Sciatic nerve (tissue), 2 donors: ENCODE measurements at regions not wholly inside any gene's neighbourhood (a gene's known extent, or its start where the extent isn't known, plus 50 kb on each side); places are given as distances from the start of the nearest gene placed in this dataset.

Experiments
- ATAC-seq: fragments of 200-7000 bp; cut with Tn5 transposase; one replicate; pipeline ENCODE4 v1.9.1; 2020; ENCODE audit warnings: mild to moderate bottlenecking, moderate library complexity
- DNase-seq: peaks from one replicate; pipeline ENCODE4 v3.0.0-alpha.2; 2020; ENCODE audit warnings: low spot score
- intact Hi-C: fragments of 100-400 bp; cut with DNase I; formaldehyde crosslinking; loops from one replicate; pipeline ENCODE4 v1.14.2; 2022
- donor health status: DM: no; HTN: no; CAD: no.
- donor health status: DM: no; HTN: no; CAD: no.

- intact Hi-C loops, result no loop called here
- no peak for ATAC-seq
- DNase-seq, result no peak
Observed at GRCh38 chr11:28673691-28674432, 565.7 kb downstream of the METTL15 start.

GRCh38 chr11:28671274-28671673 is 563.1 kb downstream of the METTL15 start:
- intact Hi-C loops, result no loop called here
- ATAC-seq (no peak), DNase-seq (no peak)

DNA sequence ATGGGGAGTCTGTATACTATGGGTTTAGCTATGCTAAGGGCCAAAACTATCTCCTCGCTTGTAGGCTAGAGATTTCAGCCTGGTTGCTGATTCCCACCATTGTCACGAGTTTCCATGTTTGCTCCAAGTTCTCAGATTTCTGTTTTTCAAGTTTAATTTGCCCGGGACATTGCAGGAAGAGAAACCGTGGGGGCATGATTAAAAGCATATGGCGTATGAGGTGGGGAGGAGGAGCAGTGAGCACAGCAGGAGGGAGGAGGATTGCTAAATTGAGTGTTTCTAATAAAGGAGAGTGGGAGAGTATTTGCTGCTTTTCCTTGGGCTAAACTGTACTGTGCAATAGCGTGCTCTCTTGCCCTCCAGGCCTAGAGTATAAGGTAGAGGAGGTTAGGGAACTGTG is 558.4 kb downstream of the METTL15 start:
- DNase-seq, result no peak
- no peak for ATAC-seq
- intact Hi-C loops, result no loop called here

GRCh38 chr11:28659716-28660348 is 551.6 kb downstream of the METTL15 start:
- intact Hi-C loops, result no loop called here
- DNase-seq, result no peak
- no peak for ATAC-seq

- intact Hi-C loops, result no loop called here
- DNase-seq, result no peak
- no peak for ATAC-seq
Observed at GRCh38 chr11:28657378-28658030, 549.3 kb downstream of the METTL15 start.

DNA sequence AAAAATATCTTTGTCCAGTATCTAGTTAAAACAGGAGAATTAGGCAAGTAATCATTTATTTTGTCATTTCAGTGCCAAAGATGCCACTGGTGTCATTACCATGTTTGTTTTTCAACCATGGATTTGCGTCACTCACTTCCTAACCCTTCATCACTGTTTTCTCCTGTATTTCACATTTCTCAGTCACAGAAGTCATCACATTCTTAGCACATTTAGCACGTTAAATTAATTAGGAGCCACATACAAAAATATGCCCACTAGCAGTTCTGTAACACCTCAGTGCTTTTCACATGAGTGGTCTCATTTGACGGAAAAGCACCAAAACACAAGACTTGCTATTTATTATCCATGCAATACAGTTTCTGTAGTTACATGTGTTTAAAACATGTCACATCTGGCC is 546.0 kb downstream of the METTL15 start:
- intact Hi-C loops, result no loop called here
- no peak for ATAC-seq
- DNase-seq, result no peak

GRCh38 chr11:28649922-28650321 is 541.7 kb downstream of the METTL15 start:
- ATAC-seq, result no peak
- intact Hi-C loops, result no loop called here

DNA sequence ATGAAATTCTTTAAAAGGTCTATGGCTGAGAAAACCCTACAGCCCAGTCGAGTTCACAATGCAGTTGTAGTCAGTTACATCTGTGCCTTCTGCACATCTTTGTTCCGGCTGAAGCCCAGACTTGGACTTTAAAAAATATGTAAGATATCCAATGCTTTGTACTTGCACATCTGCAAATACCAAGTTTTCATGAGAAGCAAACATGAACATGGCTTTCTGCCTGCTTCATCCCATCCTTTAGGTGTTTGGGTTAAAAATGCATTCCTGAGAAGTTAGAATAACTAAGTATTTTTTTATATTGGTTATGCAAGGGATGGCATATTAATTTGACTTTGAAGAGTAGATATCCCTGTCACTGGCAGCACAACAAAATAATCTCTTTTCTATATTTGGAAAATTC is 528.4 kb downstream of the METTL15 start:
- ATAC-seq (no peak), DNase-seq (no peak)
- intact Hi-C loops, result no loop called here

More at GRCh38 chr11:28649922-28650321, 541.7 kb downstream of the METTL15 start:
- no peak for DNase-seq

DNA sequence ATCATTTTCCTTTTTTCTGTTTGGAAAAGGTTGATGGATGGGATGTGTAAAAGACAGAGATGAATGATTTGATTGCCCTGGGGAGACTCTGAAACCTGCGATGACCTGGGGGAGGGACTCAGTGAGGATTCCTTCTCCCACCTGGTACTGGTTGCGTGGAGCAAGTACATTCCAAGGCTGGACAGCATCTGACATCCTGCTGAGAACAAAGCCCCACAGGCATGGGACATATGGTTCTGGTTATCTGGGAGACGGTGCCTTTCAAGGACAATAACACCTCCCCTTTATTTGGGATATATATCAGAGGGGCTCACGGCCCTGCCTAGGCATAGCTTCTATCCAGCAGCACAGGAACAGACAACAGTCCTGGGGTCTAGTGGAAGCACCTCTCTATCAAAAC is 527.8 kb downstream of the METTL15 start:
- intact Hi-C loops, result no loop called here
- ATAC-seq, result no peak
- no peak for DNase-seq

DNA sequence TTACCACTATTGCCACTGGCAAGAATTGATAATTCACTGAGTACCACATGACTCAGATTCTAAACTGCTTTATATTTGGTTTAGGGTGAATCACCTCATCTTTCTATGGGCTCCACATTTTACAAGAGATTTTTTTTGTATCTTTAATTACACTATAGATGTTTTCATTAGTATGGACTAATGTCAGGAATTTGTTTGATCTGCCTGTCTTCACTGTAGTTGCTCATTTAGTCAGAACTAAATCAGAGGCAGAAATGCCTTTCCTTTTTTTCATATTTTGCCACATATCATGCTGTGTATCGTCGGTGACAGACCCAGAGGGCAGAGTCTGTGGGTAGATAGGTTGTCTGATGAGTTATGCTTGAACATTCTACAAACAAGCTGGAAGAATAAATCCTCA is 524.1 kb downstream of the METTL15 start:
- DNase-seq, result no peak
- intact Hi-C loops, result loop anchor here (5.0 kb wide), 1 partner anchor 845 kb away; no protein-coding TSS in a partner anchor
- ATAC-seq, result no peak

DNA sequence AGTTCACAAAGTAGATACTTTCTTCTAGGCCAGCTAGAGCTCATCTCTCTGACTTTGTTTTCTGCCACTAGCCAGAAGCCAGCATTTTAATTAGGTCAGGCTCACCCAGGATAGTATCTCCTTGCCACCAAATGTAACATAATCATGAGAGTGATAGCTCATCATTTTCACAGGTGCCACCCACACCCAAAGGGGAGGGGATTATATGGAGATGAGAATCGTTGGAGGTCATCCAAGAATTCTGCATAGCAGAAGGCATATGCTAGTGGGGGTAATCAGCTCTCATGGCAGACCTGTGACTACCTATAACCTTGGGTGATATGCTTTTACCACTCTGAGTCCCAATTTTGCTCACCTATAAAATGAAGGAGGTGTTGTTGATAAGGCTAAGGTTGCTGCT is 523.0 kb downstream of the METTL15 start:
- intact Hi-C loops, result loop anchor here (5.0 kb wide), 1 partner anchor 844 kb away; no protein-coding TSS in a partner anchor
- ATAC-seq (no peak), DNase-seq (no peak)

- intact Hi-C loops, result no loop called here
- ATAC-seq (no peak), DNase-seq (no peak)
Observed at GRCh38 chr11:28629235-28629634, 521.0 kb downstream of the METTL15 start.

DNA sequence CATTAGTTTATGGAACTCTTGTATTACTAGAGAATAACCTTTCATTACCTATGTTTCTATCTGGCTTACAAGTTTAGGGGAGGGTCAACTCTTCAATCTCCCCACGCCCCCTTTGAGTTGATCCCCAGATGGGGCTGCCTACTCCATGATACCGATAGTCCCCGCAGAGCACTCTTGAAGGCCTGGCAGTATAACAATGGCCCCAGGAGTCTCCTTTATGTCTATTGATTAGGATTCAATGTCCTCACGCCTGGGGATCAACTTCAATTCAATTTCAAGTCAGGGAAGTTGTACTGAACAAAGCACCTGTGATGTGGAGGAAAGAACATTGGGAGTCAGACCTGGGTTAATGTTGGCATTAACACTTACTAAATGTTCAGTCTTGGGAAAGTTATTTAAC is 520.2 kb downstream of the METTL15 start:
- DNase-seq (no peak), ATAC-seq (no peak)
- intact Hi-C loops, result no loop called here

DNA sequence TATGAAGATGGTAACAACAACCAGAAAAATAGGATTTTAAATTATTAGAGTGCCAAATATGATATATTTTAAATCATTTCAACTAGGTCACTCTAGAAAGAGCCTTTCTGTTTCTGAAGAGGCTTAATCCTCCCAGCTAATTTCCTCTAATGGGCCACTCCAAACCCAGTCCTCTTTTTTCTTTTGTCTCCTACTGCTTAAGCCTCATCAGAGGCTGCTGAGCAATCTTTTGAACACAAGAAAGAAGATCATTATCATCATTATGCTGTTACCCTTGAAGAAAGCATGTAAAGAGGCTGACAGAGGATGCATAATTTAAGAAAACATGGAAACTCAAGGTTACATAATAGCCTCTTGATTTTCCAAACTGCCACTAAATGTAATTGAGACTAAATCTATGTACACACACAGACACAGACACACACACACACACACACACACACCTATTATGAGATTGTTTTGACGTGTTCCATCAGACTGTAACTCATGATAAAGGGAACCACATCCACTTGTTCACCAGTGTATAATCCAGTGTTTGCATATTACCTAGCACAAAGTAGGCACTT is 519.6 kb downstream of the METTL15 start:
- DNase-seq, result no peak
- intact Hi-C loops, result no loop called here
- ATAC-seq, result no peak

DNA sequence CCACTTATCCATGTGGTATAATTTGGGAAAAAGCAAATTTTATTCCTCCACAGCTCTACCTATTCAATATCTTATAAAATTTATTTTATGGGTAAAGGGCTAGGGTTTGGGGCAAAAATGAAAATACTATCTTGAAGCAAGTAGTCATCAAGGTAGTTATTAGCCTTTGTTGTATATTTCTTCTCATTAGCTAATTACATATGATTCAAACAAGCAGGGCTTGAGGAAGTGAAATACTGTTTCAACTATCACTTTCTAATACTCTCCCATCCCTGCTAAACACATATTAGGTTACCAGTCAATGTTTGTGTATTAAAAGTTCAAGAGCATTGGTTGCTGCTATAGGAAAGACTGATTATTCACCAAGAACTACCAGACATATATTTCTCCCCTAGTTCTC is 517.3 kb downstream of the METTL15 start:
- no peak for DNase-seq

GRCh38 chr11:28621753-28622152 is 513.6 kb downstream of the METTL15 start:
- no peak for DNase-seq
- intact Hi-C loops, result no loop called here
- peak; percentile 65 for ATAC-seq

More for the DNA sequence above, 517.3 kb downstream of the METTL15 start:
- ATAC-seq, result no peak
- intact Hi-C loops, result no loop called here

- ATAC-seq (no peak), DNase-seq (no peak)
- intact Hi-C loops, result no loop called here
Observed at GRCh38 chr11:28619846-28620540, 511.8 kb downstream of the METTL15 start.

DNA sequence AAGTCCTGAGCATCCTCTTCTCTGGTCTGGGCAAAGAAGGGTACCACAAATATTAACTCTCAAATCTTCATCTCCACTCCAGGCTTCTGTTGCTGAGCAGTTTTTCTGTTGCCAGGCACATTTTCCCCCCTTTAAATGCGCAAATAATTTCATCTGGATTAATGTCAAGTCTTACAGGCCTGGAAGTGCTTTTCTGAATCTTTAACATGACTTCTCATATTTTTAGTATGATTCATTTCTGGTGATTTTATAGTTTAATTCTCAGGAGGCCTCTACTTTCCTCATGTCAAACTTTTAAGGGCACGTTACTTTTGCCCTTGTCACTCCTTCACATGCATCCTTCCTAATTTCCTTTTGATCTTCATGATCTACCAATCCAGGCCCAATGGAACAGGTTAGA is 510.2 kb downstream of the METTL15 start:
- intact Hi-C loops, result no loop called here
- DNase-seq, result no peak

GRCh38 chr11:28616160-28616965 is 508.2 kb downstream of the METTL15 start:
- intact Hi-C loops, result no loop called here
- ATAC-seq (no peak), DNase-seq (no peak)

More for the DNA sequence above, 510.2 kb downstream of the METTL15 start:
- no peak for ATAC-seq
